Activated T-cell treated with anti-CD3 and anti-CD28 coated beads for 1 hour (primary cell): ENCODE measurements at regions not wholly inside any gene's neighbourhood (a gene's known extent, or its start where the extent isn't known, plus 50 kb on each side); places are given as distances from the start of the nearest gene placed in this dataset.

Experiments used
- DNase-seq: peaks from one replicate; pipeline ENCODE4 v3.0.0-alpha.2; 2020; ENCODE audit warnings: low read depth

- no peak for DNase-seq
Measured at GRCh38 chr6:165082636-165083035, 226.8 kb downstream of the C6orf118 start.

- DNase-seq = no peak
Measured at GRCh38 chr6:165081944-165082532, 227.4 kb downstream of the C6orf118 start.

GRCh38 chr6:165077876-165078275 is 231.5 kb downstream of the C6orf118 start:
- DNase-seq = no peak

- DNase-seq = no peak
Measured at GRCh38 chr6:165071906-165072305, 237.5 kb downstream of the C6orf118 start.

- DNase-seq = no peak
Measured at GRCh38 chr6:165060720-165061119, 248.7 kb downstream of the C6orf118 start.

- DNase-seq = no peak
Measured at GRCh38 chr6:165059032-165059431, 250.4 kb downstream of the C6orf118 start.

GRCh38 chr6:165056292-165056691 is 253.1 kb downstream of the C6orf118 start:
- no peak for DNase-seq

- DNase-seq = no peak
Measured at GRCh38 chr6:165055231-165055630, 254.2 kb downstream of the C6orf118 start.

GRCh38 chr6:165052561-165053480 is 256.6 kb downstream of the C6orf118 start:
- DNase-seq = no peak

- DNase-seq = no peak
Measured at GRCh38 chr6:165049362-165049761, 260.0 kb downstream of the C6orf118 start.

GRCh38 chr6:165047952-165048351 is 261.5 kb downstream of the C6orf118 start:
- DNase-seq = no peak

- DNase-seq = no peak
Measured at GRCh38 chr6:165045631-165046030, 263.8 kb downstream of the C6orf118 start.

- DNase-seq = no peak
Measured at GRCh38 chr6:165042912-165043311, 266.5 kb downstream of the C6orf118 start.

- no peak for DNase-seq
Measured at GRCh38 chr6:165040440-165040839, 269.0 kb downstream of the C6orf118 start.

GRCh38 chr6:165034271-165034741 is 275.1 kb downstream of the C6orf118 start:
- DNase-seq = no peak

GRCh38 chr6:165031502-165031901 is 277.9 kb downstream of the C6orf118 start:
- no peak for DNase-seq

- no peak for DNase-seq
Measured at GRCh38 chr6:165025040-165025439, 284.4 kb downstream of the C6orf118 start.

GRCh38 chr6:165019681-165020080 is 289.7 kb downstream of the C6orf118 start:
- no peak for DNase-seq

GRCh38 chr6:165015676-165016075 is 293.7 kb downstream of the C6orf118 start:
- no peak for DNase-seq

GRCh38 chr6:165013701-165014100 is 295.7 kb downstream of the C6orf118 start:
- no peak for DNase-seq

- DNase-seq = no peak
Measured at GRCh38 chr6:165012183-165012582, 297.2 kb downstream of the C6orf118 start.

GRCh38 chr6:165010556-165011535 is 298.6 kb downstream of the C6orf118 start:
- no peak for DNase-seq
